H1 (cell line): ENCODE measurements at regions not wholly inside any gene's neighbourhood (a gene's known extent, or its start where the extent isn't known, plus 50 kb on each side); places are given as distances from the start of the nearest gene placed in this dataset.

Source experiments
- CTCF ChIA-PET: fragments of 300-600 bp; sonication (Branson Sonifier 250); formaldehyde crosslinking; loops from one replicate; lab custom pipeline; 2021; ENCODE audit not compliant: partially characterized antibody; lab: Charles Lee
- POLR2A ChIA-PET: fragments of 300-600 bp; sonication (Branson Sonifier 250); formaldehyde crosslinking; loops from one replicate; lab custom pipeline; 2021; ENCODE audit warnings: inconsistent platforms; ENCODE audit not compliant: partially characterized antibody; lab: Charles Lee
- DNase-seq, 2 experiments: peaks; one replicate each; pipeline versions ENCODE4 v3.0.0 to v3.0.0-alpha.2; 2010 to 2022; ENCODE audit warnings: low spot score in 2 of 2, low read depth in 1 of 2, mixed read lengths in 1 of 2
- FAIRE-seq: peaks from 2 replicates; lab custom pipeline; 2011; peaks lifted over from hg19 to GRCh38; lab: Jason Lieb, UNC
- H2AFZ ChIP-seq: 2 replicates; pipeline ENCODE4 v1.8.1; 2012; ENCODE audit warnings: low read length, inconsistent platforms
- H2AK5ac ChIP-seq: 2 replicates; pipeline ENCODE4 v1.6.1; 2013; ENCODE audit warnings: low read depth, low read length
- H2BK120ac ChIP-seq: replicated peaks from 2 replicates; pipeline ENCODE3; 2013; ENCODE audit warnings: low read depth, low read length, inconsistent platforms
- H2BK12ac ChIP-seq: 2 replicates; pipeline ENCODE4 v1.6.1; 2013; ENCODE audit warnings: low read depth, low read length
- H2BK15ac ChIP-seq: 2 replicates; pipeline ENCODE4 v1.6.1; 2013; ENCODE audit warnings: low read length
- H2BK20ac ChIP-seq: 2 replicates; pipeline ENCODE4 v1.6.1; 2013; ENCODE audit warnings: low read length
- H2BK5ac ChIP-seq: 2 replicates; pipeline ENCODE4 v1.6.1; 2013; ENCODE audit warnings: low read depth, low read length
- H3K14ac ChIP-seq: 2 replicates; pipeline ENCODE4 v1.6.1; 2013; ENCODE audit warnings: inconsistent platforms; ENCODE audit not compliant: insufficient read length
- H3K18ac ChIP-seq: 2 replicates; pipeline ENCODE4 v1.6.1; 2013; ENCODE audit warnings: low read length; ENCODE audit errors: extremely low read depth
- H3K23ac ChIP-seq: 2 replicates; pipeline ENCODE4 v1.6.1; 2013; ENCODE audit warnings: inconsistent platforms; ENCODE audit not compliant: insufficient read length
- H3K23me2 ChIP-seq: 2 replicates; pipeline ENCODE4 v1.6.1; 2013; ENCODE audit warnings: low read depth, low read length
- H3K27ac ChIP-seq: 2 replicates; pipeline ENCODE4 v1.6.1; 2011; ENCODE audit warnings: low read depth, low read length, inconsistent platforms
- H3K27me3 ChIP-seq, 4 experiments: replicated peaks in 1 of 4; 1 replicate in 1 of 4; 2 replicates in 3 of 4; pipeline versions ENCODE4 v1.6.1 to v1.8.1; 2011 to 2013; ENCODE audit warnings: low read length in 3 of 4, mild to moderate bottlenecking in 3 of 4, inconsistent platforms in 2 of 4, mixed read lengths in 2 of 4, moderate library complexity in 1 of 4; ENCODE audit not compliant: control insufficient read depth in 3 of 4, insufficient read depth in 3 of 4; ENCODE audit errors: extremely low read depth in 1 of 4
- H3K36me3 ChIP-seq, 4 experiments: 2 replicates each; pipeline versions ENCODE4 v1.6.1 to v1.8.1; 2011 to 2013; ENCODE audit warnings: mild to moderate bottlenecking in 4 of 4, low read length in 3 of 4, moderate library complexity in 2 of 4, control low read depth in 1 of 4, inconsistent platforms in 1 of 4; ENCODE audit not compliant: insufficient read depth in 4 of 4, control insufficient read depth in 2 of 4
- H3K4ac ChIP-seq: replicated peaks from 2 replicates; pipeline ENCODE3; 2013; ENCODE audit warnings: low read length, low read depth, mixed read lengths, inconsistent platforms; ENCODE audit not compliant: insufficient read length
- H3K4me1 ChIP-seq, 4 experiments: replicated peaks in 1 of 4; 1 replicate in 1 of 4; 2 replicates in 3 of 4; pipeline versions ENCODE4 v1.6.1 to v1.8.1; 2011 to 2013; ENCODE audit warnings: low read length in 3 of 4, inconsistent platforms in 2 of 4, mixed read lengths in 1 of 4; ENCODE audit not compliant: insufficient read depth in 4 of 4, control insufficient read depth in 3 of 4
- H3K4me2 ChIP-seq, 2 experiments: 2 replicates each; pipeline versions ENCODE4 v1.6.1 to v1.8.1; 2011 to 2013; ENCODE audit warnings: low read depth in 2 of 2, low read length in 2 of 2, control low read depth in 1 of 2, inconsistent platforms in 1 of 2, mild to moderate bottlenecking in 1 of 2; ENCODE audit not compliant: insufficient read depth in 1 of 2
- H3K4me3 ChIP-seq, 4 experiments: fragments of 200-600, 300-600 bp in 1 of 4; sonication (generic), shearing (Covaris generic), sonication (Bioruptor Twin) in 1 of 4; 2 replicates each; pipeline versions ENCODE4 v1.5.1 to v1.8.1; 2011 to 2016; ENCODE audit warnings: low read length in 4 of 4, low read depth in 3 of 4, control low read depth in 2 of 4, inconsistent platforms in 2 of 4, mild to moderate bottlenecking in 2 of 4, mixed read lengths in 1 of 4, moderate library complexity in 1 of 4; ENCODE audit not compliant: insufficient read depth in 2 of 4; ENCODE audit errors: extremely low read depth in 1 of 4
- H3K56ac ChIP-seq: replicated peaks from 2 replicates; pipeline ENCODE3; 2013; ENCODE audit warnings: low read depth, mild to moderate bottlenecking, mixed read lengths, low read length, inconsistent platforms; ENCODE audit not compliant: insufficient read length
- H3K79me1 ChIP-seq: 2 replicates; pipeline ENCODE4 v1.6.1; 2013; ENCODE audit warnings: low read depth, low read length, control low read depth
- H3K79me2 ChIP-seq, 2 experiments: 2 replicates each; pipeline versions ENCODE4 v1.6.1 to v1.8.1; 2012 to 2013; ENCODE audit warnings: low read length in 2 of 2, mild to moderate bottlenecking in 2 of 2, inconsistent platforms in 1 of 2; ENCODE audit not compliant: insufficient read depth in 2 of 2, control insufficient read depth in 1 of 2
- H3K9ac ChIP-seq, 4 experiments: replicated peaks in 1 of 4; 1 replicate in 1 of 4; 2 replicates in 3 of 4; pipeline versions ENCODE4 v1.6.1 to v1.8.1; 2011 to 2013; ENCODE audit warnings: low read depth in 3 of 4, low read length in 3 of 4, control low read depth in 2 of 4, mild to moderate bottlenecking in 2 of 4, moderate library complexity in 2 of 4, inconsistent platforms in 1 of 4; ENCODE audit errors: extremely low read depth in 1 of 4
- H3K9me3 ChIP-seq, 2 experiments: 2 replicates each; pipeline versions ENCODE4 v1.6.1 to v1.8.1; 2012 to 2013; ENCODE audit warnings: mild to moderate bottlenecking in 2 of 2, moderate library complexity in 2 of 2, control low read depth in 1 of 2, inconsistent platforms in 1 of 2, low read depth in 1 of 2, low read length in 1 of 2, mixed read lengths in 1 of 2; ENCODE audit not compliant: insufficient read depth in 2 of 2
- H4K20me1 ChIP-seq, 2 experiments: replicated peaks in 1 of 2; 2 replicates each; pipeline versions ENCODE3 to v1.8.1; 2011 to 2013; ENCODE audit warnings: inconsistent platforms in 2 of 2, low read length in 2 of 2, mild to moderate bottlenecking in 1 of 2; ENCODE audit not compliant: insufficient read depth in 2 of 2, control insufficient read depth in 1 of 2
- H4K5ac ChIP-seq: 2 replicates; pipeline ENCODE4 v1.6.1; 2013; ENCODE audit warnings: low read length, low read depth, mixed read lengths, inconsistent platforms; ENCODE audit not compliant: insufficient read length
- H4K8ac ChIP-seq: 2 replicates; pipeline ENCODE4 v1.8.0; 2013; ENCODE audit warnings: mild to moderate bottlenecking, moderate library complexity, low read length, inconsistent platforms; ENCODE audit not compliant: insufficient read depth; ENCODE audit errors: extremely low read depth
- H4K91ac ChIP-seq: replicated peaks from 2 replicates; pipeline ENCODE3; 2013; ENCODE audit warnings: low read length, mixed read lengths, inconsistent platforms; ENCODE audit not compliant: insufficient read length
- CBX5 ChIP-seq: fragments of 300-800, 300-1000 bp; sonication (generic); IDR thresholded peaks from 2 replicates; pipeline ENCODE4 v1.7.1; 2016; ENCODE audit warnings: antibody characterized with exemption, low read length, low read depth
- CTCF ChIP-seq, 3 experiments: IDR thresholded peaks; 1 replicate in 2 of 3; 2 replicates in 1 of 3; pipeline versions ENCODE4 v1.5.1 to v1.6.1; 2011; ENCODE audit warnings: low read length in 3 of 3, mild to moderate bottlenecking in 3 of 3, inconsistent platforms in 2 of 3, low read depth in 1 of 3, moderate library complexity in 1 of 3; ENCODE audit not compliant: insufficient read depth in 1 of 3; ENCODE audit errors: control extremely low read depth in 1 of 3
- RBBP5 ChIP-seq: IDR thresholded peaks from 2 replicates; pipeline ENCODE4 v1.7.1; 2012; ENCODE audit warnings: low read depth, mild to moderate bottlenecking, inconsistent platforms, low read length, moderate library complexity, borderline replicate concordance
- WGBS, 2 experiments: shearing (Covaris generic) in 1 of 2; methylation state at CpG; one replicate each; pipeline versions ENCODE4 v1.1.6 to v1.1.7; 2013 to 2015; ENCODE audit warnings: low lambda C conversion rate in 2 of 2, mixed read lengths in 2 of 2, inconsistent platforms in 1 of 2, low coverage in 1 of 2, missing lambda C conversion rate in 1 of 2; ENCODE audit not compliant: insufficient replicate concordance in 2 of 2, insufficient coverage in 1 of 2, insufficient read length in 1 of 2; ENCODE audit errors: extremely low coverage in 1 of 2, missing lambda C conversion rate in 1 of 2; 5-methylcytosine and 5-hydroxymethylcytosine counted together

DNA sequence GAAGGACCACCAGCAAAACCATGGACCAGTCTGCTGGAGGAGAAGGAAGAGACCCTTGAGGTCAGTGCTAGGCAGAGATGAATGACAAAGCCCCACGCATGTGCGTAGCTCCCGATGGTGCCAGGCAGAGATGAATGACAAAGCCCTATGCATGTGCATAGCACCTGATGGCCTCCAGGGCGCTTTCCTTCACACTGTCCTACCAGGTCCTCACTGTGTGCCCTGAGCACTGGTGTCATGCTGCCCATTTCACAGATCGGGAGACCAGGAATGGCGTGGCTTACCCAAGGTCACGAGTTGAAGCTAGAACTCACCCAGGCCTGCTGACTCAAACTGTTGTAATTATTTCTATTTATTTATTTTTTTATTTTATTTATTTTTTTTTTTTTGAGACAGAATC is 149.6 kb downstream of the KATNIP start:
- H2BK15ac ChIP-seq: 0 out of 2 replicates have a peak overlapping the region, but pooled peaks have one; percentile 83
- no peak overlapping the region for H3K18ac ChIP-seq
- H2BK5ac ChIP-seq: no peak overlapping the region; the same call in 1 of the 2 replicates
- no peak overlapping the region; the same call in 1 of the 2 replicates for H4K8ac ChIP-seq
- 82% methylated on average over 7 of the region's 7 CpGs; no CpG with 5 or more reads in 1 of the 2 experiments for whole genome bisulfite sequencing, 2 experiments
- H3K36me3 ChIP-seq: no peaks in the 10 kb centered on the region
- no peaks in the 10 kb centered on the region for H3K23me2 ChIP-seq
- H3K14ac ChIP-seq: no peak overlapping the region
- no peak overlapping the region for H3K4me2 ChIP-seq
- no peak overlapping the region for H3K4ac ChIP-seq
- H4K91ac ChIP-seq: peak overlapping the region; percentile 7
- no peak overlapping the region for H3K4me3 ChIP-seq
- TF ChIP-seq RBBP5 (no peak), CBX5 (no peak), CTCF (IDR thresholded peaks at IDR 0.05; ENCODE audit: control extremely low read depth in 1 of 3, insufficient read depth in 1 of 3, low read depth in 1 of 3, low read length in 3 of 3) (peak in 1 of 3 experiments; percentile 38; a peak in 1 of 4 replicates)
- H2BK12ac ChIP-seq: peak overlapping the region; percentile 29; the same call in 1 of the 2 replicates
- ChIA-PET CTCF (interaction anchor here (0.9 to 2.9 kb wide), 32 partner anchors 9 to 365 kb away, joined by 3 to 19 read pairs (median 6); no protein-coding TSS in a partner anchor), POLR2A (interaction anchor here (0.6 kb wide), 1 partner anchor 122 kb away, joined by 3 read pairs; no protein-coding TSS in a partner anchor)
- no peak overlapping the region for H4K5ac ChIP-seq
- H3K79me1 ChIP-seq: no peaks in the 10 kb centered on the region
- no peak overlapping the region for H2AK5ac ChIP-seq
- DNase-seq (no peak), FAIRE-seq (no peak)
- H3K27ac ChIP-seq: no peak overlapping the region
- no peak overlapping the region for H3K23ac ChIP-seq
- no peak overlapping the region for H2BK120ac ChIP-seq
- peaks cover 0 to 1% of the 10 kb centered on the region in 2 experiments for H4K20me1 ChIP-seq
- H2BK20ac ChIP-seq: no peak overlapping the region
- 0 out of 4 replicates have a peak, but pooled peaks cover 0 to 3% of the 10 kb centered on the region in 2 experiments for H3K9me3 ChIP-seq
- peaks cover 0 to 11% (median 2%) of the 10 kb centered on the region in 4 experiments; a peak in 4 of 7 replicates for H3K4me1 ChIP-seq
- H3K79me2 ChIP-seq: no peaks in the 10 kb centered on the region
- H2AFZ ChIP-seq: no peak overlapping the region
- H3K56ac ChIP-seq: no peak overlapping the region
- H3K27me3 ChIP-seq: no peaks in the 10 kb centered on the region
- no peak overlapping the region; a peak in 1 of 7 replicates for H3K9ac ChIP-seq
